Stimulated activated CD4-positive, alpha-beta T cell treated with anti-CD3 and anti-CD28 coated beads, Interleukin-1b, Interleukin-23, amount 100 ng/mL, for 48 hours (primary cell): ENCODE measurements at regions not wholly inside any gene's neighbourhood (a gene's known extent, or its start where the extent isn't known, plus 50 kb on each side); places are given as distances from the start of the nearest gene placed in this dataset.

Experiments
- DNase-seq: peaks from one replicate; pipeline ENCODE4 v3.0.0-alpha.2; 2020

- no peak for DNase-seq
Observed at GRCh38 chr12:92650228-92650822, 52.5 kb upstream of the PLEKHG7 start.

GRCh38 chr12:92649511-92650227, 53.1 kb upstream of the PLEKHG7 start:
- peak; percentile 50 for DNase-seq

- DNase-seq = no peak
Observed at GRCh38 chr12:92648242-92649031, 54.4 kb upstream of the PLEKHG7 start.

- no peak for DNase-seq
Observed at GRCh38 chr12:92641291-92641690, 61.5 kb upstream of the PLEKHG7 start.

GRCh38 chr12:92640691-92641090, 62.1 kb upstream of the PLEKHG7 start:
- DNase-seq = no peak

GRCh38 chr12:92639017-92639416, 63.8 kb upstream of the PLEKHG7 start:
- DNase-seq = no peak

- no peak for DNase-seq
Observed at GRCh38 chr12:92634730-92635129, 68.1 kb upstream of the PLEKHG7 start.

GRCh38 chr12:92634202-92634601, 68.6 kb upstream of the PLEKHG7 start:
- DNase-seq = no peak

GRCh38 chr12:92630968-92631367, 71.8 kb upstream of the PLEKHG7 start:
- no peak for DNase-seq

GRCh38 chr12:92629349-92630065, 73.3 kb upstream of the PLEKHG7 start:
- DNase-seq = no peak

- DNase-seq = no peak
Observed at GRCh38 chr12:92628476-92628875, 74.3 kb upstream of the PLEKHG7 start.

- DNase-seq = no peak
Observed at GRCh38 chr12:92627511-92627910, 75.3 kb upstream of the PLEKHG7 start.

- DNase-seq = no peak
Observed at GRCh38 chr12:92625639-92626310, 77.0 kb upstream of the PLEKHG7 start.

GRCh38 chr12:92624236-92624635, 78.6 kb upstream of the PLEKHG7 start:
- no peak for DNase-seq

- no peak for DNase-seq
Observed at GRCh38 chr12:92623386-92623785, 79.4 kb upstream of the PLEKHG7 start.

- no peak for DNase-seq
Observed at GRCh38 chr12:92621833-92622232, 81.0 kb upstream of the PLEKHG7 start.

- DNase-seq = no peak
Observed at GRCh38 chr12:92621312-92621711, 81.5 kb upstream of the PLEKHG7 start.

GRCh38 chr12:92619730-92620684, 82.8 kb upstream of the PLEKHG7 start:
- DNase-seq = no peak

GRCh38 chr12:92619026-92619425, 83.8 kb upstream of the PLEKHG7 start:
- DNase-seq = no peak

GRCh38 chr12:92615703-92616102, 87.1 kb upstream of the PLEKHG7 start:
- no peak for DNase-seq

GRCh38 chr12:92615086-92615485, 87.7 kb upstream of the PLEKHG7 start:
- DNase-seq = no peak

GRCh38 chr12:92614502-92614901, 88.3 kb upstream of the PLEKHG7 start:
- DNase-seq = no peak
